Lower leg skin (tissue), 3 donors: ENCODE measurements at regions not wholly inside any gene's neighbourhood (a gene's known extent, or its start where the extent isn't known, plus 50 kb on each side); places are given as distances from the start of the nearest gene placed in this dataset.

Experiments used
- POLR2A ChIP-seq, 2 donors: fragments of 450-650 bp; IDR thresholded peaks; one replicate each; pipeline ENCODE4 v1.6.1; 2016 to 2017; ENCODE audit warnings: antibody characterized with exemption in 2 of 2, mild to moderate bottlenecking in 1 of 2, moderate library complexity in 1 of 2
- TF ChIP-seq, protein P1 (sequence below), 3 donors: fragments of 450-650 bp; IDR thresholded peaks; one replicate each; pipeline ENCODE4 v1.5.1; 2016; ENCODE audit warnings: antibody characterized with exemption in 3 of 3, mild to moderate bottlenecking in 3 of 3, moderate library complexity in 2 of 3

DNA sequence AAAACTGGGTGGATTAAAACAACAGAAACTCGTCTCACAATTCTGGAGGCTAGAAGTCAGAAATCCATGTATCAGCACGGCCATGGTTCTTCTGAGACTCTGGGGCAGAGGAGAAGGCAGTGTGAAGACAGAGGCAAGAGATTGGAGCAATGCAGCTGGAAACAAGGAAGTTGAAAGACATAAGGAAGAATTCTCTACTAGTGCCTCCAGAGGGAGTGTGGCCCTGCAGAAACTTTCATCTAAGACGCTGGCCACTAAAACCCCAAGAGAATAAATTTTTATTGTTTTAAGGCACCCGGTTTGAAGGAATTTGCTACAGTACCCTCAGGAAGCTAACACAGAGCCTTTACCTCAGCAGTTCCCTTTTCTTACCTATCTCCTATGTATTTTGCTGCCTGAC lies 1012.2 kb upstream of the CADM2 start:
- TF ChIP-seq, protein P1, sequence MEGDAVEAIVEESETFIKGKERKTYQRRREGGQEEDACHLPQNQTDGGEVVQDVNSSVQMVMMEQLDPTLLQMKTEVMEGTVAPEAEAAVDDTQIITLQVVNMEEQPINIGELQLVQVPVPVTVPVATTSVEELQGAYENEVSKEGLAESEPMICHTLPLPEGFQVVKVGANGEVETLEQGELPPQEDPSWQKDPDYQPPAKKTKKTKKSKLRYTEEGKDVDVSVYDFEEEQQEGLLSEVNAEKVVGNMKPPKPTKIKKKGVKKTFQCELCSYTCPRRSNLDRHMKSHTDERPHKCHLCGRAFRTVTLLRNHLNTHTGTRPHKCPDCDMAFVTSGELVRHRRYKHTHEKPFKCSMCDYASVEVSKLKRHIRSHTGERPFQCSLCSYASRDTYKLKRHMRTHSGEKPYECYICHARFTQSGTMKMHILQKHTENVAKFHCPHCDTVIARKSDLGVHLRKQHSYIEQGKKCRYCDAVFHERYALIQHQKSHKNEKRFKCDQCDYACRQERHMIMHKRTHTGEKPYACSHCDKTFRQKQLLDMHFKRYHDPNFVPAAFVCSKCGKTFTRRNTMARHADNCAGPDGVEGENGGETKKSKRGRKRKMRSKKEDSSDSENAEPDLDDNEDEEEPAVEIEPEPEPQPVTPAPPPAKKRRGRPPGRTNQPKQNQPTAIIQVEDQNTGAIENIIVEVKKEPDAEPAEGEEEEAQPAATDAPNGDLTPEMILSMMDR (IDR thresholded peaks at IDR 0.05) = no peak
- TF ChIP-seq POLR2A (IDR thresholded peaks at IDR 0.05) = no peak
